GM18519 (cell line): ENCODE measurements at regions not wholly inside any gene's neighbourhood (a gene's known extent, or its start where the extent isn't known, plus 50 kb on each side); places are given as distances from the start of the nearest gene placed in this dataset.
"Not testable (repeated sequence)": the region's sequence is repeated elsewhere in the genome, so short reads cannot be mapped to it uniquely, and the experiment has no call there.

Source experiments
- ATAC-seq: cut with Tn5 transposase; IDR thresholded peaks from one replicate; pipeline ENCODE4 v1.9.1; 2021; ENCODE audit warnings: mild to moderate bottlenecking, moderate library complexity; ENCODE audit not compliant: unreplicated experiment, low FRiP score

DNA sequence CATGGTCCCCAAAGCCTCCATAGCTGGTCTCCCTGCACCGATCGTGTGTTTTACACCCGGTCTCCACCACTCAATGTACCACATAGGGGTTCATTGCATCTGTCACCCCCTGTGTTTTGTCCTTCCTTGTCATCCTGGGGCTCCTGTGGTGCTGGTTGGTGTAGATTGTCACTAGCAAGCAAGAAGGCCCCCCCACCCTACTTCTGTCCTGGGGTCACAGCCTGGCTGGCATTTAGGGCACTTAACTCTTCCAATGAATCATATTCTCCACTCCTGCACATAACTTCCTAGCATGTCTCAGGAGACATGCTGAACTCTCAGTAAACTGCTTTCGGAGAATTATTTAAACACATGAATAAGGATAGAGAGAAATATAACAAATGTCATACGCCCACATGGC is 161.4 kb downstream of the BCL2L11 start:
- not testable (repeated sequence) for ATAC-seq

DNA sequence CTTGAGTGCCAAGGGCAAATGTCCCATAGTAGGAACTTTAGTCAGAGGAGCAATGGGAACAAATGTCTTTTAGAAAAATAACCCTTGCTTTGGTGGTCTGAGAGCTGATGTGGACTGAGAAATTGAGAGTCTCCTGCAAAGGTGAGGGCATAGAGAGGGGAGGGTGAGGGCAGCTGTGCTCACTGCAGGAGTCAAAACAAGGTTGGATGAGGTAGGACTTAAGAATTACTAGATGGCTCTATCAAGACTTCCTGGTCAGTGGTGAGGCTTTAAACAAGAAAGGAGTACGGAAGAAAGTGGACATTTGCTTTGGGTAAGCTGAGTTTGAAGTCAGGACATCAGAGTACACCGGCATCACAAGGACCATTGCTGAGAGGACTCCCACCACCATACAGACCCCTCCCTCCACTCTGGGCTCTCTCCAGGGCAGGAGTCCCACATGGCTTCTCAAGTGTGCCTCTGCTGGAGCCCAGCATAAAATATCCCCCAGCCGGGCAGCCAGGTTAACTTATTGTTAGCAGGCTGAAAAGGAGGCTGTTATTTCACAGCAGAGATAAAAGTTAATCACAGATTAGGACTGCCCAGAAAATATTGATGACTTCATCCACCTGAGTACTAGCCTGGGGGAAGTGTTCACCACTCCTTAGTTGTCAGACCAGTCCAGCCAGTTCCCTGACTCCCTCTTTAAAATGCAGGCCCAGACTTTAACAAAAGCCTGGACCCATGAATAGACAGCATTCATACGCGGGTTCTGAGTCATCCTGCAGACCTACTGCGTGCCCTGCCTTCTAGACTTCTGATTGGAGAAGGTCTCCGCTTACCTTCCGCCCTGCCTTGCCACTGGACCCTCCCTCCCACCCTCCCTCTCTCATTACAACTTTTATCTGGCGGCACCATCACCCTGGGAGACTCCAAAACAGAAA is 167.2 kb downstream of the BCL2L11 start:
- not testable (repeated sequence) for ATAC-seq

DNA sequence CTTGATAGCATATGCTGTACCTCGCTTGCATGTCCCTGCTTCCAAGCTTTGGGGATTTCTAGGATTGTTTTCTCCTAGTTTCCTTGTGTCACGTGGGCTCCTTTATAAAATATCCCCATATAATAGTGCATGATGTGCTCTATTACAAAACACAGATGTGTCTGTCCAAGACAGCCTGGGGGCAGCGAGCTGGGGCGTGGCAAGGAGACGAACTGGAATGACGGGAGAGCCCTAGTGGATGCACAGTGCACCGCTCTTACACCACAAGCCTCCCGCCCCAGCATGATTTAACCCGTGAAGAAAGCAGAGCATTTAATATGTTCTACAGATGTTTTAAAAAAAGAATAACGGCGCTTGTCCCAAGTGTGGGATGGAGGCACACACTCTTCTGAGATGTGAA is 169.7 kb downstream of the BCL2L11 start:
- not testable (repeated sequence) for ATAC-seq

DNA sequence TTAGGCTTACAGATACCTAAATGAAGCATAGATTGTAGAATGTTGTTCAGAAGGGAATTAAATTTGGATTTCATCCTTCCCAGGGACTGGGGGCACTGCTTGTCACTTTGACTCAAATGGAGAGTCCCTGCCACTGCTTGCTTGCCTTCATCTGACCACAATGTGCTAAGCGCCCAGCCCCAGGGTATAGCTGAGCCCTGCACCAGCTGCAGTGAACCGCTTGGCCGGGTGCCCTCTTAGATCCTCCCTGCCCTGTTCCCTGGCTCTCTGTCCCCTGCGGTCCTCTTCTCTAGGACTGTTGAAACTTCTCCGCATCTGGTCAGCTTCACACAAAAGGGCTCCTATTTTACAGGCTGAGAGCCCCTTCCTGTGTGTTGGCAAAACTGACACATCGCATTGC is 170.9 kb downstream of the BCL2L11 start:
- not testable (repeated sequence) for ATAC-seq

DNA sequence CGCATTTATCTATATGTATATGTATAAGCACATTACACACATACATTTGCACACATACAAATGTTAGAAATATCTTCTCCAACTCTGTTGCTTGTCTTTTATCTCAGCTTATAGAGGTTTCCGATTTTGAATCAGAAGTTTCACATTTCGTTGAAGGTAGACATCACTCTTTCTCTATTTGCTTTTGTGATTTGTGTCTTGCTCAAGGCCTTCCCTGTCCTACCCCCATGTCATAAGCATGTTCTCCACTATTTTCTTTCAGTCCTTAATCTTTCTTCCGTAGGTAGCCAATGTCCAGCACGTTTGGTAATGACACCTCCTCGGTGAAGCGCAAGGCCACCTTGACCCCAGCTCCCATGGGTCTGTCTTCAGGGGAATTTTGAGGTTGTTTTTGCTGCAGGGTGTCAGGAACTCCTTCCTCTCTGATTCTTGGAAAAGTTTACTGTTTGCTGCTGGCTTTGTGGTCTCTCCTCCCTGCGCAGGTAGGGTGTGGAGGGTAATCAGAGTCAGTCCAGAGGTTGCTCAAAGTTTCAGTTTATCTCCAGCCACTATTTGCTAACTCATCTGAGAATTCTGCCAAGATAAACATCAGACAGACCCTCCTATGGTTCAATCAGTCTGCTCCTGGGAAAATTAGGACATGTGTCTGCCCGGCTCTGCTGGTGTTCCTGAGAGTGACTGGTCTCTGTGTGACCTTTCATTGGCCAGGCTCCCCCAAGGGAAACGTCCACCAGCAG is 171.7 kb downstream of the BCL2L11 start:
- not testable (repeated sequence) for ATAC-seq

DNA sequence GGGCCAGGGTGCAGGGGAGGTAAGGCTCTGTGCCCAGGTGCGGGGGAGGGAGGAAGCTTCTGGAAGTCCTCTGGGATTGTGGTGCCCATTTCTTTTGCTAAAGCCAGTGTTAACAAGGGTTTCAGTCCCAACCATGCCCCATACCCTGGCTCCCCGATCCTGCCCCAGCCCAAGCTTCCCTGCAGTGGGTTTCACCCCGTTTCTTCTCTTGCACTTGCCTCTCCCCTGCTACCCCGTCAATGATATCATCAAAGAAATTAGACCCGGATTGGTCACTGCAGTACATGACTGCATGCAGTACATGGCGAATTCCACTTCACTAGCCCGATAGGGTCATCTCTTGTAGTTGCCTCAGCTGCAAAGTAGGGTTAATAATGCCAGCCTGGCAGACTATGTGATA is 174.0 kb downstream of the BCL2L11 start:
- ATAC-seq, result not testable (repeated sequence)

DNA sequence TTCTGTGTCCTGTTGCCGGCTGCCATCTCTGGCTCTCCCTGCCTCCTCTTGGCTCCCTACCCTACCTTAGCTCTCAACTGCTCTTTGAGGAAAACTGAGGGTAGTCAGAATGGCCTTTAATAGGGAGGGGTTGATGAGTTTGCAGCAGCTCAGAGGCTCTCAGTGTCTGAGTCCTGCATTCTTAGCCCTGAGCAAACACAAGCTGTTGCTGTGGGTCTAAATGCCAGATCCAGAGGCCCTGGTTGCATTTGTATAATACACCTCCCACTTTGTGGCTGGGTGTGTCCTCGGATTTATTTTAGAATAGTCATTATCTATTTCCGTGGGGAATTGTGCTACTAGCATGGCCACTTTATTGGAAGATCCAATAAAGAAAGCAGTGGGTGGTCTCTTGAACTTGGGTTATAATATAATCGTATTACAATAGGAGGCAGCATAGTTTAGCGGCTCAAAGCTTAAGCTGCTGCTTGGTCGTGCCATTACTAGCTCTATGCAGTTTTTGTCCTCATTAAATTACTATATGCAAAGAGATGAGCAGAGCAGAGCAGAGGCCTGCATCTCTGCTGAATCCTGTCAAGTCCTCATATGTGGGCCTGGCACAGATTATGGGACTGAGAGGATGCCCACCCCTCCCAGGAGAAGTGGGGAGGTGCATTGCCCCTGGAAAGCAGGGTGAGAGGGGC is 175.5 kb downstream of the BCL2L11 start:
- not testable (repeated sequence) for ATAC-seq

DNA sequence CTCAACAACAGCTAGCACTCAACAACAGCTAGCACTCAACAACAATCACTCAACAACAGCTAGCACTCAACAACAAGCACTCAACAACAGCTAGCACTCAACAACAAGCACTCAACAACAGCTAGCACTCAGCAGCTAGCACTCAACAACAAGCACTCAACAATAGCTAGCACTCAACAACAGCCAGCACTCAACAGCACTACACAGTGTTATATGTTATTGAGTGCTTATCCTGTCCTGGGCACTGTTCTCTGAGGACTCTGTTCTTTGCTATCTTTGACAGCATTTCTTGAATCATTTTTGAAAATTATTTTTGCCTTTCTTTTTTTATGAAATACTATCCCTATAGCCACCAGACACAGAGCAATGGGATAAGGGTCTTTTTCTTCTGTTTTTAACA is 176.4 kb downstream of the BCL2L11 start:
- ATAC-seq, result not testable (repeated sequence)

DNA sequence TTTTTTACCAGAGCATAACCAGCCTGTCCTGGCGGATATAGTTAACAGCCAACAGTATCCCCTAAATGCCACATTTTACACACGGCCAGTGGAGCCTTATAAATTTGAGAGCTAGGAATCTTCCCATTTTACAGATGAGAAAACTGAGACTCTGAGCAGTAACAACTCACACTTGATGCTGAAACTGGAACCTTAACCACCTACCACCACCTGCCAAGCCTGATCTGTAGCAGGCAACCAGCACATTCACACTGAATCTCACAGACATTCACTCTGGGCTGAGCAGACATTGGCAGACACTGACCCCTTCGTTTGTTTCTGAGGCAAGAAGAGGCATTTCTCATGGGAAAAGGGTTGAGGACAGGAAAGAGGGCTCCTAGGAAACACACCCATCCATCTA is 178.2 kb downstream of the BCL2L11 start:
- ATAC-seq, result not testable (repeated sequence)

DNA sequence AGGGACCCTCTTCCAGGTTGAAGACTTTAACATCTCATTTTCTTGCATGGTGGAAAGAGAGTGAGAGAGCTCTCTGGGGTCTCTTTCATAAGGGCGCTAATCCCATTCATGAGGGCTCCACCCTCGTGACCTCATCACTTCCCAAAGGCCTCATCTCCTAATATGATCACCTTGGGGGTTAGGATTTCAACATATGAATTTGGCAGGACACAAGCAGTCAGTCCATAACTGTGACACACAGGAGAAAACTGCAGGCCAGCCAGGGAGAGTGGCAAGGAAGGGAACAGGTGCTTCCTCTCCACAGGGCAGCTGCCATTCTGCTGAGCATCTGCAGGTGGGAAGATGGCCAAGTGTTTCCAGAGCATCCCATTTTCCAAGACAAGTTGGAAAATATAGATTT is 178.9 kb downstream of the BCL2L11 start:
- not testable (repeated sequence) for ATAC-seq

DNA sequence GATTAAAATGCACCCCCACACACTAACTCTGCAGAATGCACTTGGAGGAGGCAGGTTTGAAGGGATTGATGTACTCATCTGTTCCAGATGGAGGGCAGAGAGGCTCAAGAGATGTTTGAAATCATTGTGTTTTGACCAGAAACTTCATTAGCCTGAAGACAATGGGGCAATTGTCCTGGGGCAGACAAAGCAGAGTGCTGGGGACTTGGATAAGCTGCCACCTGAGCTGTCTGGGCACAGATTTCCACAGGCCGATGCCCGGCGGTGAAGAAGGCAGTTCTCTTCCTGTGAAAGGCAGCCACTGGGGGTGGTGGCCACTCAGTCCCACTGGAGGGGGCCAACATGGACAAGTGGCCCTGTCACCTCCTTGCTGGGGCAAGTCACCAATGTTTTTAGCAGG is 181.0 kb downstream of the BCL2L11 start:
- not testable (repeated sequence) for ATAC-seq

DNA sequence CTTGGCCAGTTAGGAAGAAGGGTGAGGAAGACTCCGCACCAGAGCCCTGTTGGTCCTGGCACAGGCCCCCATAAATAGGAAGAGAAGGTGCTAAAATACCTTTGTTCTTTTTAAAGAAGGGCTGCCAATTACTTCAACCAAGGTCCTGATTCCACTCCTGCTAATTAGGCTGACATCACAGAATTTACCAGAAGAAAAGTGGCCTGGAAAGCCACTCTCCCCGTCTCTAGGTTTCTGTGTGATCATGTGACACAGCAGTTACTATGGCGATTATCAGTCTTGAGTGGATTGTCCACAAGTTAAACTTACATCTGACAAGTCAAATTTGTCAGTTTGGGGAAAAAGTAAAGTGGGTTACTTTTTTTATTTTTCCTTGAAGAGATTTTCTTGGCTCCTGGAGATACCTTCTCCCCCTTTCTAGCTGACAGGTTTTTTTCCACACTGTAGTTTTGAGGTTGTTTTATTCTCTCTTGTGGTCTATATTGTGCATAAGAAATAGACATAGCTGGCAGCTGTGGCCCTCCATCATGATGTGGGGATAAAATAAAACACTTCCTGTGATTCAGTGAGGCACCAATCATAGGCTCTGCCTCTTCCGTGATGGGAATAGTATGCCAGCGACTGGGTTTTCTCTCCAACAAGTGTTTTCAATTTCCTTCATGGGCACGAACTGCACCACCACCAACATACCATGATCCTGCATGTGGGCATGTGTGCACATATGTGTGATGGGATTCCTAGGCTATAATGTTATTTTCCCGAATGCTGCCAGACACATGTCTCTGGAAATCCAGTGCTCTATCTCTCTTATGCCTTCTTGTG is 181.9 kb downstream of the BCL2L11 start:
- ATAC-seq, result not testable (repeated sequence)

DNA sequence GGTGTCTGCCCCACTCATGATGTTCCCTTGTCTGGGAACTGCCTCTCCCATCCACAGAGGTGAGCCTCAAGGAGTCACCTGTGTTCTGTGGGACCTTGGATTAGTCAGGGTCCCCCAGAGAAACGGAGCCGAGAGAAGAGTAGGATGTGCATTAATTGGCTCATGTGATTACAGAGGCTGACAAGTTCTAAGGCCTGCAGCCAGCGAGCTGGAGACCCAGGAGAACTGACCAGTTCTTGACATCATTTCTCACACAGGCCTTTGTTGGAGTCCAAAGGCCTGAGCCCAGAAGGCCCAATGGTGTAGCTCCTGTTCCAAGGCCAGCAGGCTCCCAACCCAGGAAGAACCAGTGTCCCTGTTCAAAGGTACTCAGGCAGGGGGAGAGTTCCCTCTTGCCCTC is 186.6 kb downstream of the BCL2L11 start:
- not testable (repeated sequence) for ATAC-seq

DNA sequence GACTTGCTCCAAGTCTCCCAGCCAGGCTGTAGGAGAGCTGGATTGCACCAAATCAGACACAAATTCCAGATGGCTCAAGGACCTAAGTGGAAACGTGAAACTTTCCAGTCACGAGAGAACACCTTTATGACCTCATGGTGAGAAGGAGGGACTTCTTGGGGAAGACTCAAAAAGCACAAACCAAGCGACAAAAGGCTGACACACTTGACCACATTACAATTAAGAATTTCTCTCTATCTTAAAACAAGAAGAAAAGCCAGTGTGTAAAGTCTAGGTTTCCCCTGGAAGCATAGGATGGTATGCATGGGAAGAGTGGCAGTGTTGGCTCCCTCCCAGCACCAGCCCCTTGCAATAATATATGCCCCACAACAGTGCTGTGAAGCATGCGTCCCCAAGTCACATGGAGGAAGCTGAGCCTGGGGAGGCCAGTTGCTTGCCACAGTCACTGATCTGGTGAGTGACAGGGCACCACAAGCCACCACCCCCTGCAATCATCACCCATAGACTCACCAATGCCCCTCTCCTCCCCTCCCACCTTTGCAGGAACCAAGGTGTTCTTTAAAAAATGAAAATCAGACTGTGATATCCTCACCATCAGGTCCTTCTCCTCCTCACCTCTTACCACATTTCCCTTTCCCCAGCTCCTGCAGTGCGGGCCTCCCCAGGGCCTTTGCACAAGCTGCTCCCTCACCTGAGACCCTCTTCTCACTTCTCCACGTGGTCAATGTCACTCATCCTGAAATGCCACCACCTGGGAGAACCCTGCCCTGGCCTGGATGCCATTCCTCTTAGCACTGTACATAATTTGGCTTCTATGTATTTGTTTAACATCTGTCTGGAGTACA is 188.7 kb downstream of the BCL2L11 start:
- ATAC-seq, result not testable (repeated sequence)

DNA sequence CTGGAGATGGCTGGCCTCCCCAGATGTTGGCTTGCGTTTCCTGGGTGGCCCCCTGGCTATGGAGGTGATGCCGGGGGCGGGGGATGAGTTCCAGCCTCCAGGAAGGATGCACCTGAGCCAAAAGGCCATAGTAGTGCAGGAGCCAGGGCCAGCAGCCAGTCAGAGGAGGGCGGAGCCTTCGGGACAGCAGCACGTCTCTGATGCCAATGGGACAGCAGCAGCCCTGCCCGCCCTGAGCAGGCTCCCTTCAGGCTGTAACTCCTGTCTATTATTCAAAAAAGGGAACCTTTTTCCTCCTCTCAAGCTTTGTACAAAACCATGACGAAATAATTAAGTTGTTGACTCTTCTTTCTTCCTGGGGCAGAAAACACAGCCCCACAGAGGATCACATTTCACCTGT is 189.7 kb downstream of the BCL2L11 start:
- not testable (repeated sequence) for ATAC-seq

DNA sequence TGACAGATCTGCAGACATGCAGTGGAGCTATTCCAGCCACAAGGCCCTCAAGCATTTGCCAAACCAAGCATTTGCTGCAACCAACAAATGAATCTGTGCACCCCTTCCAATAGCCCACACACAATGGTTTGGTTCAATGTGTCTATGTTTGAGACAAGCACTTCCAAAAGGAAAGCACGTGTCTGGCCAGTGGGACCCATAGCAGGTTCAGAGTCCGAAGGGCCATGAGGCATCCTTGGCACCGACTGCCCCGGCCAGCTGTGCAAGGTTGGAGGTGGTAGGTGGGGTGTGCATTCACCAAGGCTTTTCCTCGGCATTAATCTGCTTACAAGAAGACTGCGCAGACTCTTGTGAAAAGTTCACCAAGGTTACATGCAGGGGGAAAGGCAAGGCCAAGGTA is 190.9 kb downstream of the BCL2L11 start:
- not testable (repeated sequence) for ATAC-seq

DNA sequence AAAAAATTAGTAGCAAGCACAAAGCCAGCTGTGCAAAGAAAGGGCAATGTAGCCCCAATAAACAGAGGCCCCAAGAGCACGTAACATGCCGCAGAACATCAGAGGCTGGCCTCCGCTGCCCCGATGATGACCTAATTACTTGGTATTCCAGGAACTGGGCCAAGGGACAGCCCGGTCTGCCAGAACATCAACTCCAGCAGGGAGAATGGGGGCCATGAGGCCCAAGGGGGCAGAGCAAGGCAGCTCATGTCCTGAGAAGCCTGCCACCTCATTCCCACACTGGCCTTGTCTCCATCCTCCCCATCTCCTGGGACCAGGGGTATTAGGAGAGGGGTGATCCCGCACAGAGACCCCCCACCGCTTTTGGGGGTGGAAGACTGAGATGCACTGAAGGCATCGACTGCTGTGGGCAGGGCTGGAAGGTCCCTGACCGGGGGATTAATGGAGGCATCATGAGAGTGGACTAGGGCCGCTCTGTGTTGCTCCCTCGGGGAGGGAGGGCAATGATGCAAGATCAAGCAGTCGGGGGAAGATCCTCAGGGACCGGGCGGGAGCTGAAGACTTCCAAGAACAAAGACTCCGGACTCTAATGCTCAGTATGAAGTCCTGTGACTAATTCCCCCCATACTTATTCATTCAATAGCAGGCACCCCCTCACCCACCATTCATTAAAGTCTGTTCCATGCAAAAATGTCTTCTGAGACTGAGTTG is 192.3 kb downstream of the BCL2L11 start:
- ATAC-seq, result not testable (repeated sequence)

DNA sequence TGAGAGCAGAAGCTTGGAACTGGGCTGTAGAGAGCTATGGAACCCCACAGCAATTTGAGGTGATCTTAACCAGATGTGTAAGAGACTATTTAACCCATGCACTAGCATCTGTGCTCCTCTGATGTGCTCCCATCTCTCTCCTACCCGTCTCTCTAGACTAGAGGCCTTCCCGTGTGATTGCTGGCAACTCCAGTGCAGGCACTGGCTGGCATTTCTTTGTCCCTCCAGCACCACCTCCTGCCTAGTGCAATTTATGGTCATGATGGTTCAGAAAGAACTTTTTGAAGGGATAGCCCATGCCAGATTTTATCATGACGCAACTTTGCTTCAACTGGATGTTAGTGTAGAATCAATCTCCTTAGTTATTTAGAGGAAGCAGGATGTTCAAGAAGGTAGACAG is 193.0 kb downstream of the BCL2L11 start:
- ATAC-seq, result not testable (repeated sequence)
